Glomerular visceral epithelial cell (primary cell): ENCODE measurements at regions not wholly inside any gene's neighbourhood (a gene's known extent, or its start where the extent isn't known, plus 50 kb on each side); places are given as distances from the start of the nearest gene placed in this dataset.
"Not testable (repeated sequence)": the region's sequence is repeated elsewhere in the genome, so short reads cannot be mapped to it uniquely, and the experiment has no call there.

ENCODE experiments used
- DNase-seq: peaks from one replicate; pipeline ENCODE4 v3.0.0-alpha.2; 2016; ENCODE audit errors: extremely low spot score

- no peak for DNase-seq
Observed at GRCh38 chr15:35991386-35991785, 445.4 kb upstream of the DPH6 start.

GRCh38 chr15:35992791-35993190, 446.8 kb upstream of the DPH6 start:
- no peak for DNase-seq

GRCh38 chr15:35993196-35993595, 447.2 kb upstream of the DPH6 start:
- DNase-seq, result no peak

DNA sequence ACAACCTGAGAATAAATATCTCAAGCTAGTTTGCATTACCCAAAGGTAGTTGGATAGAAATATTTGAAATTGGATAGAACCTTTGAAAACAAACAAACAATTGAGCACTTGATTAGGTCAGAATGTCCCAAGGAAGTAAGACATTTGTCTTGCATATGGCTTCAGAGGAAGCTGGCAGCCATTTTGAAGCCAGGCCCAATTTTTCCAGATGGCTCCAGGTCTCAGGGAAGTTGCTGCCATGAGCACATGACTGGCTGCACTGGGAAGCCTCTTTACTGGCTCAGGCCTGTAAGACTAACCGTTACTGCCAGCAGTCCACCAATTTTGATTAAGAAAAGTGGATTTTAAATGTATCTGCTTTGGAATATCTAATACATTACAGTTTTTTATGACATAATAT, 448.9 kb upstream of the DPH6 start:
- no peak for DNase-seq

- DNase-seq, result no peak
Observed at GRCh38 chr15:35998663-35999602, 453.0 kb upstream of the DPH6 start.

DNA sequence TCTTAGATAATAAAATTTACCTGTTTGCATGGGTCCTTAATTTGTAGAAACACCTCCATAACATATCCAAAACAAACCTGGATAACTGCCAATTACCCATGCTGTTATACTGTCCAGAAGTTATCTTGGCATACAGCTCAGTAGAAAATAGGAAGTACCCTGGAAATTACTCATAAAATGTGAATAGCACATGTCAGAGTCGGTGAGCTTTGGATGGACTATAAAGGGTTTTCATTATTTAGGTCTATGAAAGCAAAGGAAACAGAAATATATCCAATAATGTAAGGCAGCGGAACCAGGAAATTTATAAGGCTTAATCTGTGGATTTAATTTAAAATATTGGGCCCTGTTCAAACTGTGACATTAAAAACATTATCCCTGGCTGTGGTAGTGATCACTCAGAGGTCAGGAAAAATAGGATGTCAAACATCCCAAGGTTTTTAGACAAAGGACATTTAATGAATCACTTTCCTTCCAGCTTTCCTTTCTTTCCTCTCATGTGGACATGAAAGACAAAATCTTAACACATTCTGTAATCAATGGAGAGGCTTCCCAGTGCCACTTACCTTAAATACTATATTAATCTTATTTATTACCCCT, 459.0 kb upstream of the DPH6 start:
- DNase-seq, result no peak

- no peak for DNase-seq
Observed at GRCh38 chr15:36005542-36005941, 459.6 kb upstream of the DPH6 start.

GRCh38 chr15:36007699-36008098, 461.7 kb upstream of the DPH6 start:
- no peak for DNase-seq

GRCh38 chr15:36008719-36009118, 462.8 kb upstream of the DPH6 start:
- no peak for DNase-seq

GRCh38 chr15:36024031-36024688, 478.2 kb upstream of the DPH6 start:
- no peak for DNase-seq

GRCh38 chr15:36026627-36027283, 480.8 kb upstream of the DPH6 start:
- no peak for DNase-seq

DNA sequence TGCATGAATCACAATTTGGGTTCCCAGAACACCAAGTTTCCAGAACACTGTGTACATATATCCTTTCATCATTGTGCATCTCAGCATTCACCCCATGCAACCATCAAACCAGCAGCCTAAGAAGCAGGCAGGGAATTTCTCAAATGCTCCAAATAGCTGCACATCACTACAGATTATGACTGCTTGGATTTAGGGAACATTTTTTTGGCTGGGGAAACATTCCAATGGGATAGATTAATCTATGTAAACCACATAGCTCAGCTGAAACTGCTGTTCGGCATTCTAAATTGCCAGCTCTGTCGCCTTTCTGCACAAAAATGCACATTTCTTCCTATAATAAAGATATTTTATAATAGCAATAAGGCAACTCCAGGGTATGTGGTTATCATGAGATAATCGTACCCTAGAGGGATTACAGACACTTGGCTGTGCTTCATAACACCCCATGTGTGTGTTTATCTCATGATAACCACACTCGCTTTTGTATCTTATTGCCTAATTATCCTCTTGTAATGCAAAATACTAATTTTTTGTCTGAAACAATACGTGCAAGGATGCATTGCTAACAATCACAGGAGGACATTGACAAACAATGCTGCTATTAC, 483.7 kb upstream of the DPH6 start:
- no peak for DNase-seq

GRCh38 chr15:36039996-36040572, 494.1 kb upstream of the DPH6 start:
- DNase-seq, result no peak

DNA sequence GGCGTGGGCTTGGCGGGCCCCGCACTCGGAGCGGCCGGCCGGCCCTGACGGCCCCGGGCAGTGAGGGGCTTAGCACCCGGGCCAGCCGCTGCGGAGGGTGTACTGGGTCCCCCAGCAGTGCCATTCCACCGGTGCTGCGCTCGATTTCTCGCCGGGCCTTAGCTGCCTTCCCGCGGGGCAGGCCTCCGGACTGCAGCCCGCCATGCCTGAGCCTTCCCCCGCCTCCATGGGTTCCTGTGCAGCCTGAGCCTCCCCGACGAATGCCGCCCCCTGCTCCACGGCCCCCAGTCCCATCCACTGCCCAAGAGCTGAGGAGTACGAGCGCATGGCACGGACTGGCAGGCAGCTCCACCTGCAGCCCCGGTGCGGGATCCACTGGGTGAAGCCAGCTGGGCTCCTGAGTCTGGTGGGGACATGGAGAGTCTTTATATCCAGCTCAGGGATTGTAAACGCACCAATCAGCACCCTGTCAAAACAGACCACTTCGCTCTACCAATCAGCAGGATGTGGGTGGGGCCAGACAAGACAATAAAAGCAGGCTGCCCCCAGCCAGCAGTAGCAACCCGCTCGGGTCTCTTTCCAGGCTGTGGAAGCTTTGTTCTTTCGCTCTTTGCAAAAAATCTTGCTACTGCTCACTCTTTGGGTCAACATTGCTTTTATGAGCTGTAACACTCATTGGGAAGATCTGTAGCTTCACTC, 501.2 kb upstream of the DPH6 start:
- not testable (repeated sequence) for DNase-seq

GRCh38 chr15:36050899-36051298, 504.9 kb upstream of the DPH6 start:
- DNase-seq, result no peak

- not testable (repeated sequence) for DNase-seq
Observed at GRCh38 chr15:36052641-36053040, 506.7 kb upstream of the DPH6 start.

GRCh38 chr15:36053746-36054145, 507.8 kb upstream of the DPH6 start:
- DNase-seq, result no peak

- no peak for DNase-seq
Observed at GRCh38 chr15:36059596-36059995, 513.6 kb upstream of the DPH6 start.

GRCh38 chr15:36062357-36062756, 516.4 kb upstream of the DPH6 start:
- DNase-seq, result no peak

- DNase-seq, result no peak
Observed at GRCh38 chr15:36066757-36067156, 512.7 kb upstream of the CDIN1 start.
